CD4-positive, alpha-beta T cell treated with Interleukin-10 for 1 hour (primary cell): ENCODE measurements at regions not wholly inside any gene's neighbourhood (a gene's known extent, or its start where the extent isn't known, plus 50 kb on each side); places are given as distances from the start of the nearest gene placed in this dataset.

Experiments used
- DNase-seq: peaks from one replicate; pipeline ENCODE4 v3.0.0-alpha.2; 2020

- no peak for DNase-seq
Observed at GRCh38 chr1:30325085-30325935, 398.1 kb downstream of the MATN1 start.

- no peak for DNase-seq
Observed at GRCh38 chr1:30324251-30325084, 398.9 kb downstream of the MATN1 start.

- DNase-seq: no peak
Observed at GRCh38 chr1:30323841-30324240, 399.5 kb downstream of the MATN1 start.

DNA sequence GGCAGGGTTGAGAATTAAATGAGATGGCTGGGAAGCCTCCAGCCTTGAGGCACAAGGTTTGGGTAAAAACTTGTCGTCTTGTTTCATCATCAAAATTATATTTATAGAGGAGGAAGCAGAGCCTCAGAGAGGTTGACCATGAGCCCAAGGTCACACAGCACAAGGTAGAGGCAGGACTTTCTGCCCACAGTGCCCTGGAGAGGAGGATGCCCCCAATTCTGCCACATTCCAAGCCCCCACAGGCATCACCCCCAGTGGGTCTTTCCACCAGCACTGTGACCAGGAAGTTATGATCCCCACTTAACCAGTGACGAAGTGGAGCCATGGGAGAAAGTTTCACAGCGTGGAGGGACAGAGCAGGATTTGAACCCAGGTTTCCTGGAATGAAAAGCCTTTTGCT, 400.0 kb downstream of the MATN1 start:
- DNase-seq: no peak

DNA sequence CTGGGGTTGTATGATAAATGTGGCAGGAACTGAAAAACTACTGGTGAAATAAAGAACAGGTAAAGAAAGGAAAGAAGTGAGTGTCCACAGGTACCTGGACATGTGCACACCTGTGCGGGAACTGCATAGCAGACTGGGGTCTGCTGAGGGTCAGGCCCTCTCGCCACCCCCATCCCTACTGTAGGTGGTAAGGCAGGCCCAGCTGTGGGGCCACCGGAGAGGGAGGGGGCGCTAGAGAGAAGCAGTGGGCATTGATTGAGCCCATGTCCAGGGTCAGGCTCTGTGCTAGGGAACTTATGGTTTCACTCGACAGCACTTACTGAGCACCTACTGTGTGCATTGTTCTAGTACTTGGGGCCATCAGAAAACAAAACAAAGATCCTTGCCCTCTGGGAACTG, 400.5 kb downstream of the MATN1 start:
- DNase-seq: no peak

DNA sequence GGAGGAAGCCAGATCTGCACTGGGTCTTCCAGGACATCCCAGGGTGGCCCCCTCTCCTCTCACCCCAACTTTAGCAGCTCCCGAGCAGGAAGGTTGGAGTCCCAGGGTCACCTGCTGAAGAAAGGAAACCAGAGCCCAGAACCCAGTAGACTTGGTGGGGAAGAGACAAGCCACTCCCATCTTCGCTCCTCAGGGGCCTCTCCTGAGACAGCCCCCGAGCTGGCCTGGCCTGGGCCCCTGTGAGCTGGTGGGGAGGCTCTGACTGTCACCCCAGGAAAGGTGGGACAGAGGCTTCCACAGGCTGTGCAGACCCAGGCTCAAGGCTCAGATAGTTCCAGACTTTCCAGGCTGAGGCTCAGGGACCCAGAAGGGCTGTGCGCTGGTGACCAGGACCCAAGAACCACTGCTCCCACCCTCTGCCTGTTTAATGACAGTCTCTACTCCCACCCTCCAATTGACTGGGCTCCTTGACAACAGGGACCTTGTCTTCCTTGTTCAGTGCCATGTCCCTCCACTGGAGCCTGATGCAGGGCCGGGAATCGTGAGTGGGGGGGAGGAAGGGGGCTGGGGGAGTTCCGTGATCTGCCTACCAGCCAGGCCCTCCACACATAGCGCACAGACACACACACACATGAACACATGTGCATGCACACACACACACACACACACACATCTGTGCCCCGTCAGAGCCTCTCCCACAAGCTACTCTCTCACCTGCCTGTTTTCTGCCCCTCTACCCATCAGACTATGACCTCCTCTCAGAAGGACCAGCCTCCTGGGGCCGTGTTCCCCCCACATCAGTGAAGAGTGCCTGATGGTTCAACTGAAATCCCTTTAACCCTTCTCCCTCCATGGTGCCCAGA, 401.2 kb downstream of the MATN1 start:
- no peak for DNase-seq

DNA sequence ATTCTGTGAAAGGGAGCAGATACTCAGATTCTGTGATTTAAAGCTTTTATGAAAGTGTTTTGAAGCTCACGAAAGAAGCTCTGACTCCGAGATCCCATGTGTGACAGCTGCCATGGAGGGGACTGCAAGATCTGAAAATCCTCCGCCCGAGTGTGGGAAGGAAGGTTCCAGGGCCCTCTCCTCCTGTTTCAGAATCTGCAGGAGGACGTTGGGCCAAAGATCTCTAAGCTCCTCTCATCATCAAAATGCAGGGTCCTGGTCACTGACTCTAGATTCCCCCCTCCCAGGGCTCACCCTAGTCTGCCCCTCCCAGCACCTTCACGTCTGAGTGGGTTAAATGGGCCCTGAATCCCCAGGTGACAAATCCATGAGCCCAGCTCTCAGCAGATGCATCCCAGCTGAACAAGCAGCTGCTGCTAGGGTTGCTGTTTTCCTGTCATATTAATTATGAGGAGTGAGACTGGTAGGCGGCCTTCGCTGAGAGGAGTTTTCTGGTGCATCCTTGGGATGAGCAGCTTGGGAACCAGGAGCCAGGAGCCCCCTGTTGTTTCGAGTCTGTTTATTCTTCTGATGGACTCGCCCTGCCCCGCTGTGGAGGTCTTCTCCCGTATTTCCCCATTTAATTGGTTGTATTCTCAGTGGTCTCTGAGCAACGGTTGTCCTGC, 402.0 kb downstream of the MATN1 start:
- no peak for DNase-seq

DNA sequence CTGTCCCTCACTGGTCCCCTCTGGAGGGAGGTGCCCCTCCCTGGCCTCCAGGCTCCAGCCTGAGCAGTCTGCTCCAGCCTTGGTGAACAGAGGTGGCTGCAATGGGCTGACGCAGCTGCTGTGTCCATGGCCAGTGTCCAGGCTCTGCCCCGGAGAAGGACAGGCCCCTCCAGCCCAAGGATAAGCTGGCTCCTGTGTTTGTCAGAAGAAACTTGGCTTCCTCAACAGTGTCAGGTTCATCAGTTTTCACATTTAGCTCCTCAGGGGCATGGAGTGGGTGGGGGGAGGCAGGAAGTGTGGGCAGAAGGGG, 402.8 kb downstream of the MATN1 start:
- DNase-seq: no peak

- DNase-seq: no peak
Observed at GRCh38 chr1:30319765-30320580, 403.4 kb downstream of the MATN1 start.

GRCh38 chr1:30318864-30319718, 404.3 kb downstream of the MATN1 start:
- no peak for DNase-seq

GRCh38 chr1:30318413-30318812, 405.0 kb downstream of the MATN1 start:
- no peak for DNase-seq

- DNase-seq: no peak
Observed at GRCh38 chr1:30317921-30318320, 405.5 kb downstream of the MATN1 start.

DNA sequence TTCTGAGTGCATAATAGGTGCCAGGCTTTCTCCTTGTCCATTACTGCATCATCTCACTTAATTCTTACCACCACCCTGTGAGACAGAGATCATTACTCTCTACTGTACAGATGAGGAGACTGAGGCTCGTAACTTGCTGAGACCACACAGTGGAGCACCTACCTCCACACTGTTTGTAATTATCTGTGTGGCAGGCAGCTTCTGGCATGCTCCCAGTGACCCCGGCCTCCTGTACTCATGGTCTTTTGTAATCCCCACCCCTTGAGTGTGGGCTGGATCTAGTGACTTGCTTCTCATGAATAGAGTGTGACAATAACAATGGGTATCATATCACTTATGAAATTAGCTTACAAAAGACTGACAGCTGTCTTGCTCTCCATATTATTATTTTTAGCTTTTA, 407.3 kb downstream of the MATN1 start:
- no peak for DNase-seq

DNA sequence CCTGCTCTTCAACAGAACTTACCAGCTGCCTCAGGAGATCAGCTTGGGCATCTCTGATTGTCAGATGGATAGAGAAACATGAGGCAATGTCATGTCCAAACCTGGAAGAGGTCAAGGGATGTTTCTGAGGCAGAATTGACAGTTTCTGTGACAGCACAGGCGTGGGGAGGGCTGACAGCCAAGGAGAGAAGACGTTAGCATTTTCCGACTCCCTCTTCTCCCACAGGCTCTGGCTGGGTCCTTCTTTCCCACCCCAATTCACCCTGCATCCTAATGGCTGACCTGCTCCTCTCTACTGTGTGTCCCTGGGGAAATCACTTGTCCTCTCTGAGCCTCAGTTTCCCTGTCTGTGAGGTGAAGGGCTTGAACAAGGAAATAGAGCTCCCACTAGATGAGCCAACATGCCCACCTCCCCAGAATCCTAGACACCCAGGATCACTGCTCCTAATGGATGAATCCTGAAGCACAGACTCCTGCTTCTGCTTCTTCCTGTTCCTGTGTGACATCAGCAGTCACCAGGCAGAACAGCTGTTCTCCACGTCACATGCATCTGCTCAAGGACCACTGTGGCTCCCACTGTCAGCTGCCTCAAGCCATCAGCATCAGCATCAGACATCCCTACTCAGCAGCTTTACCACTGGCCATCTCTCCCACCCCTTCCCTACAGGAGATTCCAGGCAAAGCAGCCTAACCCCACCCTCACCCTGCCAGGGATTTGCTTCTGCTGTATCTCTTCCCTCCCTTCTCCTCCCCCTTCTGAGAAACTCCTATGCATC, 408.0 kb downstream of the MATN1 start:
- DNase-seq: no peak

DNA sequence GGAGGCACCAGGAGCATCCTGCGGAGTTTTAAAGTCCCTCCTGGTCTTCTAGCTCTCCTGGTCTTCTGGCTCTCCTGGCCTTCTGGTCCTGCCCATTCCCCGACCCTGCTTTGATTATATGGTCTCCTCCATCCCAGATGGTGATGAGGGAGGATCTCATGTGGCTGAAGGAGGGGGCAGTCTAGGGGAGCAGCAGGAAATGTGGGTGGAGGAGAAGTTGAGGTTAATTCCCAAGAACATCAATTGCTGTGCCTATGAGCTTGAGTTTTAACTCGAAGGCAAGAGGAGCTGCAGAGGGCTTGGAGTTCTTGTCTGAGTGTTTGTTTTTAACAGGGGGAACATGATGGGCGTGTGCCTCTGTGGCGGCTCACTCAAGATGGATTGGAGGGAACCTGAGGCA, 408.8 kb downstream of the MATN1 start:
- DNase-seq: no peak

DNA sequence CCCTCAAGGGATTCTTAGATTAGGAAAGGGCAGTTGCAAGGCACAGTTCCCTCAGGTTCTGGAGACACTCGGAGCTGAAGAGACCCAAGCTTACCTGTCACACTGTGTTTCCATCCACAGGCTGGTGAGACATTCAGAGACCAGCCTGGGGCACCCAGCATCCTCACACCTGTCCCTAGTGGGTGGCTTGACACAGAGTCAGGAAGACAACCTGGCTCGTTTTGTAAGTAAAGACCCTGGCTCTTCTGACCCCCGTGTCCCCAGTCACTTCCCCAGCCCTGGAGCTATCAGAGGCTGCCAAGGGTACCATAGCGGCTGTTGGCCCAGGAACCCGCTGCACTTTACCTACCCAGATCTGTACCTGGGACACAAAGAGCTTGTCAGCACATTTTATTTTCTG, 409.8 kb downstream of the MATN1 start:
- DNase-seq: no peak

DNA sequence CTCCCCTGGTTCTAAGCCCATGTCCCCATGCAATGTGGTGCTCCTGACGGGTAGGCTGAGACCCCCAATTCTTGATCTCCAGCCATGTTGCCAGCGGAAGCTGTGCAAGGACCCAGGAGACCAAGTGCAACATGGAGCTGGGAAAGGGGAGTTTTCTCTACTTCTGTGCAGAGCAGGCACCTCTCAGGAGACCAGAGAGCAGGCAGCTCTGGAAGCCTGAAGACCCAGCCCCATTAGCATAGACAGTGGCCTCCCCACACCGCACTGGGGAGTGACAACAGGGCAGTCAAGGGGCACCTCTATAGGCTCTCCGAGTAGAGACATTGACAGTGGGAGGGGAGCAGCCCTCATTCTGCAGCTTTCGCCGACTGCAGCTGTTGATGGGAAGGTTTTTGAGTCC, 410.2 kb downstream of the MATN1 start:
- no peak for DNase-seq

DNA sequence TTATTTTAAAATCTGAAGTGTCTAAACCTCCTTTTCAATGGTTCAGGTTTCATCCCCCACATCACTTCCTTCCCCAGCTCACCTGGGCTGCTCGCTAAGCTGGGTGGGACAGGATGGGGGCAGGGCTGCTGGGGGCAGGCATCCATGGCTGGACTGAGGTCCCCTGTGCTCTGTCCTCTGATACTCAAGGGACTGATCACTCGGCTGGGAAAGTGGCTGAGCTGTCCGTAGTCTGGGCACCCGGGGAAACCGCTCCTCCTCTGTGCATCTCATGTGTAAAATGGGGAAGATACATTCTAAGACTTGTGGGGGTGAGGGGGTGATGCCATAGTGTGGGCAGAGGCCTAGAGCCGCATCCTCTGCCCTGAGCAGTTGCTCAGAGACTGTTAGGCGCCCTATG, 411.2 kb downstream of the MATN1 start:
- DNase-seq: no peak

GRCh38 chr1:30311749-30312148, 411.6 kb downstream of the MATN1 start:
- DNase-seq: no peak
